H1 (cell line): ENCODE measurements at regions not wholly inside any gene's neighbourhood (a gene's known extent, or its start where the extent isn't known, plus 50 kb on each side); places are given as distances from the start of the nearest gene placed in this dataset.

Experiments used
- CTCF ChIA-PET: fragments of 300-600 bp; sonication (Branson Sonifier 250); formaldehyde crosslinking; loops from one replicate; lab custom pipeline; 2021; ENCODE audit not compliant: partially characterized antibody; lab: Charles Lee
- POLR2A ChIA-PET: fragments of 300-600 bp; sonication (Branson Sonifier 250); formaldehyde crosslinking; loops from one replicate; lab custom pipeline; 2021; ENCODE audit warnings: inconsistent platforms; ENCODE audit not compliant: partially characterized antibody; lab: Charles Lee
- DNase-seq, 2 experiments: peaks; one replicate each; pipeline versions ENCODE4 v3.0.0 to v3.0.0-alpha.2; 2010 to 2022; ENCODE audit warnings: low spot score in 2 of 2, low read depth in 1 of 2, mixed read lengths in 1 of 2
- FAIRE-seq: peaks from 2 replicates; lab custom pipeline; 2011; peaks lifted over from hg19 to GRCh38; lab: Jason Lieb, UNC
- H2AFZ ChIP-seq: 2 replicates; pipeline ENCODE4 v1.8.1; 2012; ENCODE audit warnings: low read length, inconsistent platforms
- H2AK5ac ChIP-seq: 2 replicates; pipeline ENCODE4 v1.6.1; 2013; ENCODE audit warnings: low read depth, low read length
- H2BK120ac ChIP-seq: replicated peaks from 2 replicates; pipeline ENCODE3; 2013; ENCODE audit warnings: low read depth, low read length, inconsistent platforms
- H2BK12ac ChIP-seq: 2 replicates; pipeline ENCODE4 v1.6.1; 2013; ENCODE audit warnings: low read depth, low read length
- H2BK15ac ChIP-seq: 2 replicates; pipeline ENCODE4 v1.6.1; 2013; ENCODE audit warnings: low read length
- H2BK20ac ChIP-seq: 2 replicates; pipeline ENCODE4 v1.6.1; 2013; ENCODE audit warnings: low read length
- H2BK5ac ChIP-seq: 2 replicates; pipeline ENCODE4 v1.6.1; 2013; ENCODE audit warnings: low read depth, low read length
- H3K14ac ChIP-seq: 2 replicates; pipeline ENCODE4 v1.6.1; 2013; ENCODE audit warnings: inconsistent platforms; ENCODE audit not compliant: insufficient read length
- H3K18ac ChIP-seq: 2 replicates; pipeline ENCODE4 v1.6.1; 2013; ENCODE audit warnings: low read length; ENCODE audit errors: extremely low read depth
- H3K23ac ChIP-seq: 2 replicates; pipeline ENCODE4 v1.6.1; 2013; ENCODE audit warnings: inconsistent platforms; ENCODE audit not compliant: insufficient read length
- H3K23me2 ChIP-seq: 2 replicates; pipeline ENCODE4 v1.6.1; 2013; ENCODE audit warnings: low read depth, low read length
- H3K27ac ChIP-seq: 2 replicates; pipeline ENCODE4 v1.6.1; 2011; ENCODE audit warnings: low read depth, low read length, inconsistent platforms
- H3K27me3 ChIP-seq, 4 experiments: replicated peaks in 1 of 4; 1 replicate in 1 of 4; 2 replicates in 3 of 4; pipeline versions ENCODE4 v1.6.1 to v1.8.1; 2011 to 2013; ENCODE audit warnings: low read length in 3 of 4, mild to moderate bottlenecking in 3 of 4, inconsistent platforms in 2 of 4, mixed read lengths in 2 of 4, moderate library complexity in 1 of 4; ENCODE audit not compliant: control insufficient read depth in 3 of 4, insufficient read depth in 3 of 4; ENCODE audit errors: extremely low read depth in 1 of 4
- H3K36me3 ChIP-seq, 4 experiments: 2 replicates each; pipeline versions ENCODE4 v1.6.1 to v1.8.1; 2011 to 2013; ENCODE audit warnings: mild to moderate bottlenecking in 4 of 4, low read length in 3 of 4, moderate library complexity in 2 of 4, control low read depth in 1 of 4, inconsistent platforms in 1 of 4; ENCODE audit not compliant: insufficient read depth in 4 of 4, control insufficient read depth in 2 of 4
- H3K4ac ChIP-seq: replicated peaks from 2 replicates; pipeline ENCODE3; 2013; ENCODE audit warnings: low read length, low read depth, mixed read lengths, inconsistent platforms; ENCODE audit not compliant: insufficient read length
- H3K4me1 ChIP-seq, 4 experiments: replicated peaks in 1 of 4; 1 replicate in 1 of 4; 2 replicates in 3 of 4; pipeline versions ENCODE4 v1.6.1 to v1.8.1; 2011 to 2013; ENCODE audit warnings: low read length in 3 of 4, inconsistent platforms in 2 of 4, mixed read lengths in 1 of 4; ENCODE audit not compliant: insufficient read depth in 4 of 4, control insufficient read depth in 3 of 4
- H3K4me2 ChIP-seq, 2 experiments: 2 replicates each; pipeline versions ENCODE4 v1.6.1 to v1.8.1; 2011 to 2013; ENCODE audit warnings: low read depth in 2 of 2, low read length in 2 of 2, control low read depth in 1 of 2, inconsistent platforms in 1 of 2, mild to moderate bottlenecking in 1 of 2; ENCODE audit not compliant: insufficient read depth in 1 of 2
- H3K4me3 ChIP-seq, 4 experiments: fragments of 200-600, 300-600 bp in 1 of 4; sonication (generic), shearing (Covaris generic), sonication (Bioruptor Twin) in 1 of 4; 2 replicates each; pipeline versions ENCODE4 v1.5.1 to v1.8.1; 2011 to 2016; ENCODE audit warnings: low read length in 4 of 4, low read depth in 3 of 4, control low read depth in 2 of 4, inconsistent platforms in 2 of 4, mild to moderate bottlenecking in 2 of 4, mixed read lengths in 1 of 4, moderate library complexity in 1 of 4; ENCODE audit not compliant: insufficient read depth in 2 of 4; ENCODE audit errors: extremely low read depth in 1 of 4
- H3K56ac ChIP-seq: replicated peaks from 2 replicates; pipeline ENCODE3; 2013; ENCODE audit warnings: low read depth, mild to moderate bottlenecking, mixed read lengths, low read length, inconsistent platforms; ENCODE audit not compliant: insufficient read length
- H3K79me1 ChIP-seq: 2 replicates; pipeline ENCODE4 v1.6.1; 2013; ENCODE audit warnings: low read depth, low read length, control low read depth
- H3K79me2 ChIP-seq, 2 experiments: 2 replicates each; pipeline versions ENCODE4 v1.6.1 to v1.8.1; 2012 to 2013; ENCODE audit warnings: low read length in 2 of 2, mild to moderate bottlenecking in 2 of 2, inconsistent platforms in 1 of 2; ENCODE audit not compliant: insufficient read depth in 2 of 2, control insufficient read depth in 1 of 2
- H3K9ac ChIP-seq, 4 experiments: replicated peaks in 1 of 4; 1 replicate in 1 of 4; 2 replicates in 3 of 4; pipeline versions ENCODE4 v1.6.1 to v1.8.1; 2011 to 2013; ENCODE audit warnings: low read depth in 3 of 4, low read length in 3 of 4, control low read depth in 2 of 4, mild to moderate bottlenecking in 2 of 4, moderate library complexity in 2 of 4, inconsistent platforms in 1 of 4; ENCODE audit errors: extremely low read depth in 1 of 4
- H3K9me3 ChIP-seq, 2 experiments: 2 replicates each; pipeline versions ENCODE4 v1.6.1 to v1.8.1; 2012 to 2013; ENCODE audit warnings: mild to moderate bottlenecking in 2 of 2, moderate library complexity in 2 of 2, control low read depth in 1 of 2, inconsistent platforms in 1 of 2, low read depth in 1 of 2, low read length in 1 of 2, mixed read lengths in 1 of 2; ENCODE audit not compliant: insufficient read depth in 2 of 2
- H4K20me1 ChIP-seq, 2 experiments: replicated peaks in 1 of 2; 2 replicates each; pipeline versions ENCODE3 to v1.8.1; 2011 to 2013; ENCODE audit warnings: inconsistent platforms in 2 of 2, low read length in 2 of 2, mild to moderate bottlenecking in 1 of 2; ENCODE audit not compliant: insufficient read depth in 2 of 2, control insufficient read depth in 1 of 2
- H4K5ac ChIP-seq: 2 replicates; pipeline ENCODE4 v1.6.1; 2013; ENCODE audit warnings: low read length, low read depth, mixed read lengths, inconsistent platforms; ENCODE audit not compliant: insufficient read length
- H4K8ac ChIP-seq: 2 replicates; pipeline ENCODE4 v1.8.0; 2013; ENCODE audit warnings: mild to moderate bottlenecking, moderate library complexity, low read length, inconsistent platforms; ENCODE audit not compliant: insufficient read depth; ENCODE audit errors: extremely low read depth
- H4K91ac ChIP-seq: replicated peaks from 2 replicates; pipeline ENCODE3; 2013; ENCODE audit warnings: low read length, mixed read lengths, inconsistent platforms; ENCODE audit not compliant: insufficient read length
- ATF2 ChIP-seq: IDR thresholded peaks from 2 replicates; pipeline ENCODE4 v1.6.1; 2012; ENCODE audit warnings: low read length, inconsistent platforms
- CEBPB ChIP-seq: IDR thresholded peaks from 2 replicates; pipeline ENCODE4 v1.6.1; 2012; ENCODE audit warnings: low read depth, low read length
- CREB1 ChIP-seq: IDR thresholded peaks from 2 replicates; pipeline ENCODE4 v1.6.1; 2012; ENCODE audit warnings: inconsistent platforms
- EP300 ChIP-seq, 2 experiments: IDR thresholded peaks; 1 replicate in 1 of 2; 2 replicates in 1 of 2; pipeline ENCODE4 v1.6.1; 2011 to 2012; ENCODE audit warnings: low read depth in 2 of 2, low read length in 2 of 2, mild to moderate bottlenecking in 2 of 2, borderline replicate concordance in 1 of 2, inconsistent platforms in 1 of 2, moderate library complexity in 1 of 2
- FOSL1 ChIP-seq: IDR thresholded peaks from 2 replicates; pipeline ENCODE4 v1.6.1; 2011; ENCODE audit warnings: mild to moderate bottlenecking, low read depth, low read length, moderate library complexity; ENCODE audit not compliant: insufficient read depth
- RAD21 ChIP-seq, 2 experiments: IDR thresholded peaks in 1 of 2; conservative IDR thresholded peaks in 1 of 2; 2 replicates each; pipeline ENCODE4 v1.6.1; 2011; ENCODE audit warnings: low read depth in 2 of 2, low read length in 2 of 2, improper control_type of control experiment in 1 of 2, inconsistent platforms in 1 of 2, mild to moderate bottlenecking in 1 of 2, moderate library complexity in 1 of 2
- RFX5 ChIP-seq: IDR thresholded peaks from 2 replicates; pipeline ENCODE4 v1.6.1; 2011; ENCODE audit warnings: low read depth, low read length, improper control_type of control experiment, borderline replicate concordance
- SP4 ChIP-seq: IDR thresholded peaks from 2 replicates; pipeline ENCODE4 v1.6.1; 2012; ENCODE audit warnings: low read length, inconsistent platforms
- TCF12 ChIP-seq: IDR thresholded peaks from 2 replicates; pipeline ENCODE4 v1.6.1; 2011; ENCODE audit warnings: low read depth, mild to moderate bottlenecking, low read length
- ZNF274 ChIP-seq: IDR thresholded peaks from 2 replicates; pipeline ENCODE4 v1.7.0; 2012; ENCODE audit warnings: low read length, borderline replicate concordance; ENCODE audit errors: extremely low read depth
- WGBS, 2 experiments: shearing (Covaris generic) in 1 of 2; methylation state at CpG; one replicate each; pipeline versions ENCODE4 v1.1.6 to v1.1.7; 2013 to 2015; ENCODE audit warnings: low lambda C conversion rate in 2 of 2, mixed read lengths in 2 of 2, inconsistent platforms in 1 of 2, low coverage in 1 of 2, missing lambda C conversion rate in 1 of 2; ENCODE audit not compliant: insufficient replicate concordance in 2 of 2, insufficient coverage in 1 of 2, insufficient read length in 1 of 2; ENCODE audit errors: extremely low coverage in 1 of 2, missing lambda C conversion rate in 1 of 2; 5-methylcytosine and 5-hydroxymethylcytosine counted together

- no peak overlapping the region for H4K91ac ChIP-seq
- no peak overlapping the region for H2BK15ac ChIP-seq
- H3K27me3 ChIP-seq = no peaks in the 10 kb centered on the region
- CTCF ChIA-PET = interaction anchor here (0.6 to 1.4 kb wide), 5 partner anchors 9 to 305 kb away, joined by 3 to 4 read pairs (median 3); no protein-coding TSS in a partner anchor
- no peak overlapping the region for H2BK120ac ChIP-seq
- no peak overlapping the region for H3K4me2 ChIP-seq
- peaks cover 0 to 5% (median under 1%) of the 10 kb centered on the region in 4 experiments; a peak in 2 of 7 replicates for H3K4me1 ChIP-seq
- H3K36me3 ChIP-seq = no peaks in the 10 kb centered on the region
- no peak overlapping the region for H2BK5ac ChIP-seq
- H3K23me2 ChIP-seq = no peaks in the 10 kb centered on the region
- FAIRE-seq (no peak), DNase-seq (no peak)
- H3K9me3 ChIP-seq = no peaks in the 10 kb centered on the region
- no peaks in the 10 kb centered on the region for H3K79me2 ChIP-seq
- H2AFZ ChIP-seq = peak overlapping the region; percentile 53; the same call in 1 of the 2 replicates
- H4K5ac ChIP-seq = no peak overlapping the region
- H2BK12ac ChIP-seq = no peak overlapping the region
- POLR2A ChIA-PET = interaction anchor here (0.7 kb wide), 1 partner anchor 143 kb away, joined by 4 read pairs; no protein-coding TSS in a partner anchor
- no peak overlapping the region for H2AK5ac ChIP-seq
- no peak overlapping the region for H3K4me3 ChIP-seq
- H4K8ac ChIP-seq = no peak overlapping the region
- no peak overlapping the region for H3K27ac ChIP-seq
- H3K23ac ChIP-seq = no peak overlapping the region
- H3K18ac ChIP-seq = no peak overlapping the region; the same call in 1 of the 2 replicates
- H3K79me1 ChIP-seq = no peaks in the 10 kb centered on the region
- H2BK20ac ChIP-seq = no peak overlapping the region
- no peak overlapping the region for H3K14ac ChIP-seq
- no peak overlapping the region for H3K56ac ChIP-seq
- 90% methylated on average over 6 of the region's 8 CpGs; no CpG with 5 or more reads in 1 of the 2 experiments for WGBS, 2 experiments
- no peak overlapping the region for H3K9ac ChIP-seq
- no peaks in the 10 kb centered on the region for H4K20me1 ChIP-seq
- H3K4ac ChIP-seq = no peak overlapping the region
- TF ChIP-seq CREB1 = no peak
- TF ChIP-seq TCF12 = no peak
- no peak for TF ChIP-seq CEBPB
- TF ChIP-seq EP300 (IDR thresholded peaks at IDR 0.05; ENCODE audit: borderline replicate concordance in 1 of 2, low read depth in 2 of 2, low read length in 2 of 2) = no peak
- TF ChIP-seq SP4 = no peak
- TF ChIP-seq RFX5 = no peak
- TF ChIP-seq ATF2 = no peak
- TF ChIP-seq FOSL1 = no peak
- no peak for TF ChIP-seq ZNF274
- TF ChIP-seq RAD21 (IDR thresholded peaks at IDR 0.05 in 1 of 2, conservative IDR thresholded peaks at IDR 0.05 in 1 of 2; ENCODE audit: low read depth in 2 of 2, low read length in 2 of 2) = no peak
Observed at GRCh38 chr2:128611421-128612320, 293.0 kb upstream of the HS6ST1 start.
